ENCODE measurements at regions not wholly inside any gene's neighbourhood (a gene's known extent, or its start where the extent isn't known, plus 50 kb on each side); places are given as distances from the start of the nearest gene placed in this dataset.

DNA sequence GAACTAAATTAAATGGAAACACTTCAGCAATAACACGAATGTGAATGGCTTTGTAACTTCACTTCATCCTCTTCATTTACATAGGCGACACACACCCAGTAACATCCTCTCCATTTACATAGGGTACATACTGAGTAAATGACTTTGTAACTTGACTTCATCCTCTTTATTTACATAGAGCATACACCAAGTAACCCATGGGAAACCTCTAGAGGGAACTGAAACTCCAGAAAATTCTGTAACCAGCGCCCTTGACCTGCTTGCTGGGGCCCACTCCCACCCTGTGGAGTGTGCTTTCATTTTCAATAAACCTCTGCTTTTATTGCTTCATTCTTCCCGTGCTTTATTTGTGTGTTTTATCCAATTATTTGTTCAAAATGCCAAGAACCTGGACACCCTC is 81.6 kb upstream of the OPRM1 start (continued):
- TF ChIP-seq RXRA (CRISPR knock-in tag; IDR thresholded peaks at IDR 0.05) (no peak), KDM4B (CRISPR knock-in tag; IDR thresholded peaks at IDR 0.05) (no peak)

DNA sequence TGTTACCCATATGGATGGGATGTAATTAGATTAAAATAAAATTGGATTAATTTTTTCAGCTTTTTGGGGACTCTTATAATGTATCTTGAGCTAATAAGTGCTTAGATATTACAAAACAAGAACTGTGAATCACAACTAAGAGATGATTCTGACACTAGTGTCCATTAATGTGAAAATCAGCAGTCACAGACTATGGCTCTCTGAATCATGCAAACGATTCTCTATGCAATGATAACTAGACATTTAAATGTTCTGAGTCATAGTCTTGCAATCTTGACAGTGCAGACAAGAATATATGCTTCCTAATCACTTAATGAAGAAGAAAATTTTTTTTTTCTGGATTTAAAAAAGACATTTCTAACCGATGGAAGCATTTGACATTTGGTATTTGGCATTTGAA is 82.2 kb upstream of the OPRM1 start:
- BruUV-seq (replicated peaks), result no TSS peak
- H4K20me1 ChIP-seq (ENCODE audit: insufficient read depth, low read length), result no peaks in the 10 kb centered on the region
- CTCF ChIA-PET (ENCODE audit: low intra/inter-chr PET ratio, low total read pairs), result no interaction called here
- H3K9ac ChIP-seq (ENCODE audit: insufficient read depth, low read depth, low read length), result no peak overlapping the region
- ATAC-seq (no peak), FAIRE-seq (no peak), DNase-seq (ENCODE audit: low spot score) (no peak)
- POLR2A ChIA-PET, result no interaction called here
- no peak overlapping the region for H3K27ac ChIP-seq (ENCODE audit: extremely low read length, insufficient read depth, low read length)
- no peaks in the 10 kb centered on the region for H3K79me2 ChIP-seq (ENCODE audit: insufficient read depth, low read length)
- WGBS (ENCODE audit: low lambda C conversion rate), result 2% methylated on average over 2 of the region's 2 CpGs
- intact Hi-C loops (cut with micrococcal nuclease; ENCODE audit: unreplicated experiment) (no loop called here), in situ Hi-C loops (cut with HindIII; ENCODE audit: extremely low pct_ligation_motif_present, low pct_unique_long_range_greater_than_20kb) (loop anchor here (25.0 kb wide), 1 partner anchor 720 kb away; no protein-coding TSS in a partner anchor)
- no peak overlapping the region for H3K4me2 ChIP-seq (ENCODE audit: low read depth, low read length)
- H2AFZ ChIP-seq (ENCODE audit: low read length), result no peak overlapping the region
- no peaks in the 10 kb centered on the region for H3K36me3 ChIP-seq (replicated peaks in 1 of 2; ENCODE audit: control insufficient read depth in 1 of 2, insufficient read depth in 2 of 2, low read length in 2 of 2)
- H3K9me3 ChIP-seq (ENCODE audit: low read length), result no peaks in the 10 kb centered on the region
- TF ChIP-seq, protein P1, sequence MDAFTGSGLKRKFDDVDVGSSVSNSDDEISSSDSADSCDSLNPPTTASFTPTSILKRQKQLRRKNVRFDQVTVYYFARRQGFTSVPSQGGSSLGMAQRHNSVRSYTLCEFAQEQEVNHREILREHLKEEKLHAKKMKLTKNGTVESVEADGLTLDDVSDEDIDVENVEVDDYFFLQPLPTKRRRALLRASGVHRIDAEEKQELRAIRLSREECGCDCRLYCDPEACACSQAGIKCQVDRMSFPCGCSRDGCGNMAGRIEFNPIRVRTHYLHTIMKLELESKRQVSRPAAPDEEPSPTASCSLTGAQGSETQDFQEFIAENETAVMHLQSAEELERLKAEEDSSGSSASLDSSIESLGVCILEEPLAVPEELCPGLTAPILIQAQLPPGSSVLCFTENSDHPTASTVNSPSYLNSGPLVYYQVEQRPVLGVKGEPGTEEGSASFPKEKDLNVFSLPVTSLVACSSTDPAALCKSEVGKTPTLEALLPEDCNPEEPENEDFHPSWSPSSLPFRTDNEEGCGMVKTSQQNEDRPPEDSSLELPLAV (CRISPR knock-in tag; conservative IDR thresholded peaks at IDR 0.05; ENCODE audit: low read depth), result no peak
- TF ChIP-seq RBAK (CRISPR knock-in tag; IDR thresholded peaks at IDR 0.05), result no peak
- no peaks in the 10 kb centered on the region for H3K27me3 ChIP-seq (ENCODE audit: control insufficient read depth in 1 of 2, insufficient read depth in 2 of 2, low read length in 2 of 2)
- no peak overlapping the region for H3K4me3 ChIP-seq (replicated peaks in 1 of 3; ENCODE audit: insufficient read depth in 1 of 3, low read depth in 2 of 3, low read length in 3 of 3)
- no peaks in the 10 kb centered on the region for H3K4me1 ChIP-seq (ENCODE audit: insufficient read depth, low read length)

DNA sequence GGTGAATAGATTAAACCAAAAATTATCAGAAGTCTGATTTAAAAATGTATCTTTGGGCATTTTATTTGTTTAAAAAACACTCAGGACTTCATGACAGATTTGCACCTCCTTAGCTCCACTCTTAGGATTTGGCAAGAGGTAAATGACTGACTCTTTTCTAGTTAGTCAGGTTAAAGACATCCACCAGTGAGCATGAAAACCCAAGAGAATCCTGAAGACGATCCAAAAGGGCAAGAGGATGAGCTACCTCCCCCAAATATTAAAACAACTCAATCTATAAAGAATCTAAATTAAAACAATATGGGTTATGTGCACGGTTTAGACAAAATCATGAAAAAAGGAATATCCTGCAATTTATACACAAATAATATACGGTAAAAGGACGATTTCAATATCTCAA is 89.4 kb upstream of the OPRM1 start:
- ATAC-seq, result no peak
- CTCF ChIA-PET (ENCODE audit: low intra/inter-chr PET ratio, low total read pairs), result no interaction called here
- Histone ChIP-seq H3K9ac (ENCODE audit: insufficient read depth, low read depth, low read length) (no peak overlapping the region), H3K79me2 (ENCODE audit: insufficient read depth, low read length) (no peaks in the 10 kb centered on the region), H3K27ac (ENCODE audit: extremely low read length, insufficient read depth, low read length) (no peak overlapping the region), H3K27me3 (ENCODE audit: control insufficient read depth in 1 of 2, insufficient read depth in 2 of 2, low read length in 2 of 2) (no peaks in the 10 kb centered on the region), H4K20me1 (ENCODE audit: insufficient read depth, low read length) (no peaks in the 10 kb centered on the region), H3K36me3 (replicated peaks in 1 of 2; ENCODE audit: control insufficient read depth in 1 of 2, insufficient read depth in 2 of 2, low read length in 2 of 2) (no peaks in the 10 kb centered on the region), H3K9me3 (ENCODE audit: low read length) (no peaks in the 10 kb centered on the region), H3K4me2 (ENCODE audit: low read depth, low read length) (no peak overlapping the region), H3K4me1 (ENCODE audit: insufficient read depth, low read length) (no peaks in the 10 kb centered on the region), H3K4me3 (replicated peaks in 1 of 3; ENCODE audit: insufficient read depth in 1 of 3, low read depth in 2 of 3, low read length in 3 of 3) (no peak overlapping the region), H2AFZ (ENCODE audit: low read length) (no peak overlapping the region)
- FAIRE-seq, result no peak
- under 1% methylated on average over 4 of the region's 4 CpGs for WGBS (ENCODE audit: low lambda C conversion rate)
- in situ Hi-C loops (cut with HindIII; ENCODE audit: extremely low pct_ligation_motif_present, low pct_unique_long_range_greater_than_20kb) (loop anchor here (25.0 kb wide), 1 partner anchor 712 kb away; no protein-coding TSS in a partner anchor), intact Hi-C loops (cut with micrococcal nuclease; ENCODE audit: unreplicated experiment) (loop anchor here (5.0 to 10.0 kb wide), 3 partner anchors 162 to 917 kb away; no protein-coding TSS in a partner anchor)
- no TSS peak for BruUV-seq (replicated peaks)
- no peak for DNase-seq (ENCODE audit: low spot score)
- TF ChIP-seq NR2F1 (CRISPR knock-in tag; IDR thresholded peaks at IDR 0.05) (no peak), HDAC6 (IDR thresholded peaks at IDR 0.05; ENCODE audit: low read depth, low read length) (no peak), SALL2 (CRISPR knock-in tag; IDR thresholded peaks at IDR 0.05) (no peak), ZBTB21 (CRISPR knock-in tag; IDR thresholded peaks at IDR 0.05) (no peak)
- POLR2A ChIA-PET, result no interaction called here
